ENCODE measurements at regions not wholly inside any gene's neighbourhood (a gene's known extent, or its start where the extent isn't known, plus 50 kb on each side); places are given as distances from the start of the nearest gene placed in this dataset.

DNA sequence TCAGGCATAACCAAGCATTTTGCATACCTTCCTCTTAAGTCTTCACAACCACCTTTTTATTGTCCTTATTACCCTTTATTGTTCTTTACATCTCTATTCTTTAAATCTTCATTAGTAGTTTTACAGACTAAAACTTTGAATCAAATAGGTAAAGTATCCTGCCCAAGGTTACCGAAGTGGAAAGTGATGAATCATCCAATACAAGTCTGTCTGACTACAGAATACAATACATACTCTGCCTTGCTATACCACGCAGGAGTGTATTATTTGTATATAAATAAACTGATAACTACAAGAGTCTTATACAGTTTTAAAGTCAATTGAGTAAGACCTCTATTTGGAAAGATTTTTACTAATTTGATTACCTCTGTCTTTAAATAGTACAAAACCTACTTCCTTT lies 196.0 kb downstream of the ZEB2 start (continued):
- no peak for TF ChIP-seq ZNF335 (tag by site-specific recombination; conservative IDR thresholded peaks at IDR 0.05)
- TF ChIP-seq, protein P1, sequence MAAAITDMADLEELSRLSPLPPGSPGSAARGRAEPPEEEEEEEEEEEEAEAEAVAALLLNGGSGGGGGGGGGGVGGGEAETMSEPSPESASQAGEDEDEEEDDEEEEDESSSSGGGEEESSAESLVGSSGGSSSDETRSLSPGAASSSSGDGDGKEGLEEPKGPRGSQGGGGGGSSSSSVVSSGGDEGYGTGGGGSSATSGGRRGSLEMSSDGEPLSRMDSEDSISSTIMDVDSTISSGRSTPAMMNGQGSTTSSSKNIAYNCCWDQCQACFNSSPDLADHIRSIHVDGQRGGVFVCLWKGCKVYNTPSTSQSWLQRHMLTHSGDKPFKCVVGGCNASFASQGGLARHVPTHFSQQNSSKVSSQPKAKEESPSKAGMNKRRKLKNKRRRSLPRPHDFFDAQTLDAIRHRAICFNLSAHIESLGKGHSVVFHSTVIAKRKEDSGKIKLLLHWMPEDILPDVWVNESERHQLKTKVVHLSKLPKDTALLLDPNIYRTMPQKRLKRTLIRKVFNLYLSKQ (tag by site-specific recombination; IDR thresholded peaks at IDR 0.05; ENCODE audit: borderline replicate concordance): no peak
- no peak for TF ChIP-seq ZNF654 (tag by site-specific recombination; IDR thresholded peaks at IDR 0.05; ENCODE audit: low read depth)

DNA sequence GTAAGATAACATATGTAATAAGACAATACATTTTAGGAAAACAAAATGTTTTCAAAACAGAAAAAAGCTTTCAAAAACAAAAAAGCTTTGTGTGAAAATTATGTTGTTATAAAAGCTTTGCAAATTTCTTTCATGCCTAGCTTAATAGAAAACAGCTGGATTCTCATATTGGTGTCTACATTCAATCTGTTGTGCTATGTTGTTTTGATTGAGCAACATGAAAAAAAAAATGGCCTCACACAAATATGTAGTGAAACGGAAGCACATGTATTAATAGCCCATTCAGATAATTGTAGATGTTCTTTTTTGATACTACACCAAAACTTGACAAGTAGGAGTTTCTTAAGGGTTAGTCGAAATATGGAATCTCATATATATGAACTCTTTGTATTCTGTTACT lies 197.5 kb downstream of the ZEB2 start:
- no peak for TF ChIP-seq KLF8 (tag by site-specific recombination; IDR thresholded peaks at IDR 0.05)
- no peaks in the 10 kb centered on the region for H3K4me1 ChIP-seq (ENCODE audit: control insufficient read depth, insufficient read depth, low read length)
- H3K9me3 ChIP-seq (ENCODE audit: control insufficient read depth, insufficient read depth, low read depth, low read length): no peaks in the 10 kb centered on the region
- no peak overlapping the region for H3K4me3 ChIP-seq (ENCODE audit: low read depth, low read length)
- H3K36me3 ChIP-seq (ENCODE audit: control insufficient read depth in 2 of 2, insufficient read depth in 1 of 2, low read length in 2 of 2): no peaks in the 10 kb centered on the region
- ChIA-PET POLR2A (no interaction called here), CTCF (no interaction called here)
- no peak overlapping the region for H3K27ac ChIP-seq (ENCODE audit: extremely low read depth, low read depth, low read length)

DNA sequence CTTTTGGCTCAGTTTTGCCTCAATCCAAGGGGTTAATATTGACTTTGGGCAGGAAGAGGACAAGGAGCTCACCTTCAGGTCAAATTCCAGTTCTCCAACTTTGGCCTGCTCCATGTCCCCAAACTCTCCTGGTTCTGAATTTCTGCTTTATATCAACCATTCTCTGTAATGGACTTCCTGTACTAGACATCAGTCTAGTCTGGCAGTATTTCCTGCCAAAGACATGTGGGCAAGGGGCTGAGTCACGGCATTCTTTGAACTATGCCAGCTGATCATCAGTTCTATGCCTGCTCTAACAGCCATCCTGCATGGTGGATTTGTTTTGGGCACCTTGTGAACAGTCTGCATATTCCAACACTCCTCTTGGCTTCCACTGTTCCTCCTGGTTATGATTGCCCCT lies 199.4 kb downstream of the ZEB2 start:
- ChIA-PET CTCF (no interaction called here), POLR2A (no interaction called here)
- H3K4me3 ChIP-seq (ENCODE audit: low read depth, low read length): no peak overlapping the region
- no peaks in the 10 kb centered on the region for H3K4me1 ChIP-seq (ENCODE audit: control insufficient read depth, insufficient read depth, low read length)
- H3K36me3 ChIP-seq (ENCODE audit: control insufficient read depth in 2 of 2, insufficient read depth in 1 of 2, low read length in 2 of 2): no peaks in the 10 kb centered on the region
- no peak overlapping the region for H3K27ac ChIP-seq (ENCODE audit: extremely low read depth, low read depth, low read length)
- TF ChIP-seq ZNF624 (tag by site-specific recombination; IDR thresholded peaks at IDR 0.05) (no peak), ZBTB20 (tag by site-specific recombination; IDR thresholded peaks at IDR 0.05) (no peak), WT1 (tag by site-specific recombination; IDR thresholded peaks at IDR 0.05) (no peak), ZSCAN16 (tag by site-specific recombination; IDR thresholded peaks at IDR 0.05) (no peak), YY2 (tag by site-specific recombination; IDR thresholded peaks at IDR 0.05) (no peak), ZNF416 (tag by site-specific recombination; IDR thresholded peaks at IDR 0.05) (no peak), REPIN1 (tag by site-specific recombination; IDR thresholded peaks at IDR 0.05; ENCODE audit: low read depth) (no peak), ZNF792 (tag by site-specific recombination; IDR thresholded peaks at IDR 0.05) (no peak), FEZF1 (tag by site-specific recombination; IDR thresholded peaks at IDR 0.05) (no peak), ZNF600 (tag by site-specific recombination; IDR thresholded peaks at IDR 0.05) (no peak), ZNF10 (tag by site-specific recombination; IDR thresholded peaks at IDR 0.05) (no peak), ZNF747 (tag by site-specific recombination; IDR thresholded peaks at IDR 0.05) (no peak), GLI2 (tag by site-specific recombination; IDR thresholded peaks at IDR 0.05; ENCODE audit: borderline replicate concordance, low read depth) (no peak), ZNF596 (tag by site-specific recombination; IDR thresholded peaks at IDR 0.05) (no peak), KLF16 (tag by site-specific recombination; IDR thresholded peaks at IDR 0.05) (no peak)
- TF ChIP-seq, protein P2, sequence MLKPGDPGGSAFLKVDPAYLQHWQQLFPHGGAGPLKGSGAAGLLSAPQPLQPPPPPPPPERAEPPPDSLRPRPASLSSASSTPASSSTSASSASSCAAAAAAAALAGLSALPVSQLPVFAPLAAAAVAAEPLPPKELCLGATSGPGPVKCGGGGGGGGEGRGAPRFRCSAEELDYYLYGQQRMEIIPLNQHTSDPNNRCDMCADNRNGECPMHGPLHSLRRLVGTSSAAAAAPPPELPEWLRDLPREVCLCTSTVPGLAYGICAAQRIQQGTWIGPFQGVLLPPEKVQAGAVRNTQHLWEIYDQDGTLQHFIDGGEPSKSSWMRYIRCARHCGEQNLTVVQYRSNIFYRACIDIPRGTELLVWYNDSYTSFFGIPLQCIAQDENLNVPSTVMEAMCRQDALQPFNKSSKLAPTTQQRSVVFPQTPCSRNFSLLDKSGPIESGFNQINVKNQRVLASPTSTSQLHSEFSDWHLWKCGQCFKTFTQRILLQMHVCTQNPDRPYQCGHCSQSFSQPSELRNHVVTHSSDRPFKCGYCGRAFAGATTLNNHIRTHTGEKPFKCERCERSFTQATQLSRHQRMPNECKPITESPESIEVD (tag by site-specific recombination; IDR thresholded peaks at IDR 0.05): no peak
- TF ChIP-seq, protein P3, sequence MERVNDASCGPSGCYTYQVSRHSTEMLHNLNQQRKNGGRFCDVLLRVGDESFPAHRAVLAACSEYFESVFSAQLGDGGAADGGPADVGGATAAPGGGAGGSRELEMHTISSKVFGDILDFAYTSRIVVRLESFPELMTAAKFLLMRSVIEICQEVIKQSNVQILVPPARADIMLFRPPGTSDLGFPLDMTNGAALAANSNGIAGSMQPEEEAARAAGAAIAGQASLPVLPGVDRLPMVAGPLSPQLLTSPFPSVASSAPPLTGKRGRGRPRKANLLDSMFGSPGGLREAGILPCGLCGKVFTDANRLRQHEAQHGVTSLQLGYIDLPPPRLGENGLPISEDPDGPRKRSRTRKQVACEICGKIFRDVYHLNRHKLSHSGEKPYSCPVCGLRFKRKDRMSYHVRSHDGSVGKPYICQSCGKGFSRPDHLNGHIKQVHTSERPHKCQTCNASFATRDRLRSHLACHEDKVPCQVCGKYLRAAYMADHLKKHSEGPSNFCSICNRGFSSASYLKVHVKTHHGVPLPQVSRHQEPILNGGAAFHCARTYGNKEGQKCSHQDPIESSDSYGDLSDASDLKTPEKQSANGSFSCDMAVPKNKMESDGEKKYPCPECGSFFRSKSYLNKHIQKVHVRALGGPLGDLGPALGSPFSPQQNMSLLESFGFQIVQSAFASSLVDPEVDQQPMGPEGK (tag by site-specific recombination; IDR thresholded peaks at IDR 0.05): no peak
- TF ChIP-seq, protein P4, sequence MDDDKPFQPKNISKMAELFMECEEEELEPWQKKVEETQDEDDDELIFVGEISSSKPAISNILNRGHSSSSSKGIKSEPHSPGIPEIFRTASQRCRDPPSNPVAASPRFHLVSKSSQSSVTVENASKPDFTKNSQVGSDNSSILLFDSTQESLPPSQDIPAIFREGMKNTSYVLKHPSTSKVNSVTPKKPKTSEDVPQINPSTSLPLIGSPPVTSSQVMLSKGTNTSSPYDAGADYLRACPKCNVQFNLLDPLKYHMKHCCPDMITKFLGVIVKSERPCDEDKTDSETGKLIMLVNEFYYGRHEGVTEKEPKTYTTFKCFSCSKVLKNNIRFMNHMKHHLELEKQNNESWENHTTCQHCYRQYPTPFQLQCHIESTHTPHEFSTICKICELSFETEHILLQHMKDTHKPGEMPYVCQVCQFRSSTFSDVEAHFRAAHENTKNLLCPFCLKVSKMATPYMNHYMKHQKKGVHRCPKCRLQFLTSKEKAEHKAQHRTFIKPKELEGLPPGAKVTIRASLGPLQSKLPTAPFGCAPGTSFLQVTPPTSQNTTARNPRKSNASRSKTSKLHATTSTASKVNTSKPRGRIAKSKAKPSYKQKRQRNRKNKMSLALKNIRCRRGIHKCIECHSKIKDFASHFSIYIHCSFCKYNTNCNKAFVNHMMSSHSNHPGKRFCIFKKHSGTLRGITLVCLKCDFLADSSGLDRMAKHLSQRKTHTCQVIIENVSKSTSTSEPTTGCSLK (tag by site-specific recombination; IDR thresholded peaks at IDR 0.05): no peak
- TF ChIP-seq, protein P5, sequence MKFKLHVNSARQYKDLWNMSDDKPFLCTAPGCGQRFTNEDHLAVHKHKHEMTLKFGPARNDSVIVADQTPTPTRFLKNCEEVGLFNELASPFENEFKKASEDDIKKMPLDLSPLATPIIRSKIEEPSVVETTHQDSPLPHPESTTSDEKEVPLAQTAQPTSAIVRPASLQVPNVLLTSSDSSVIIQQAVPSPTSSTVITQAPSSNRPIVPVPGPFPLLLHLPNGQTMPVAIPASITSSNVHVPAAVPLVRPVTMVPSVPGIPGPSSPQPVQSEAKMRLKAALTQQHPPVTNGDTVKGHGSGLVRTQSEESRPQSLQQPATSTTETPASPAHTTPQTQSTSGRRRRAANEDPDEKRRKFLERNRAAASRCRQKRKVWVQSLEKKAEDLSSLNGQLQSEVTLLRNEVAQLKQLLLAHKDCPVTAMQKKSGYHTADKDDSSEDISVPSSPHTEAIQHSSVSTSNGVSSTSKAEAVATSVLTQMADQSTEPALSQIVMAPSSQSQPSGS (tag by site-specific recombination; IDR thresholded peaks at IDR 0.05; ENCODE audit: low read depth): no peak
- no peaks in the 10 kb centered on the region for H3K9me3 ChIP-seq (ENCODE audit: control insufficient read depth, insufficient read depth, low read depth, low read length)
